ENCODE measurements at regions not wholly inside any gene's neighbourhood (a gene's known extent, or its start where the extent isn't known, plus 50 kb on each side); places are given as distances from the start of the nearest gene placed in this dataset.

DNA sequence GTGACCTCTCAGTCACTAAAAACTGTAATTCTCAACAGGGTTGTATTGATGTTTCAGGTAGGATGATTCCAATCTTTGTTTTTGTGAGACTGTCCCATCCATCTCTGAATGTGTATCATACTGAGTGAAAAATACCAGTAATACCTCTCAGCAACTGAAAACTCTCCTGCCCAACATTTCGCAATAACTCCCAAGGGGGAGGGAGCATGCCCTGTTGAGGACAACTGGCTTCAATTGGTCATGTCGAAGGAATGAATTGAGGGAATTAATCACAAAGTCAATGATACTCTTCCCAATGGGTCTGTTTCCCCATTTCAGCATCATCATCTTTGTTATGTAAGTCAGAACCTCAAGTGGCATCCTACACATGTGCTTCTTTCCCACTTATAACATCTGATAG, 102.4 kb upstream of the E2F7 start:
- Histone ChIP-seq H3K4me3 (no peak overlapping the region), H3K36me3 (ENCODE audit: low read depth) (no peaks in the 10 kb centered on the region), H3K9me3 (no peaks in the 10 kb centered on the region), H3K4me1 (ENCODE audit: low read depth) (no peaks in the 10 kb centered on the region)
- DNase-seq (no peak), ATAC-seq (no peak)
- TF ChIP-seq, protein P1, sequence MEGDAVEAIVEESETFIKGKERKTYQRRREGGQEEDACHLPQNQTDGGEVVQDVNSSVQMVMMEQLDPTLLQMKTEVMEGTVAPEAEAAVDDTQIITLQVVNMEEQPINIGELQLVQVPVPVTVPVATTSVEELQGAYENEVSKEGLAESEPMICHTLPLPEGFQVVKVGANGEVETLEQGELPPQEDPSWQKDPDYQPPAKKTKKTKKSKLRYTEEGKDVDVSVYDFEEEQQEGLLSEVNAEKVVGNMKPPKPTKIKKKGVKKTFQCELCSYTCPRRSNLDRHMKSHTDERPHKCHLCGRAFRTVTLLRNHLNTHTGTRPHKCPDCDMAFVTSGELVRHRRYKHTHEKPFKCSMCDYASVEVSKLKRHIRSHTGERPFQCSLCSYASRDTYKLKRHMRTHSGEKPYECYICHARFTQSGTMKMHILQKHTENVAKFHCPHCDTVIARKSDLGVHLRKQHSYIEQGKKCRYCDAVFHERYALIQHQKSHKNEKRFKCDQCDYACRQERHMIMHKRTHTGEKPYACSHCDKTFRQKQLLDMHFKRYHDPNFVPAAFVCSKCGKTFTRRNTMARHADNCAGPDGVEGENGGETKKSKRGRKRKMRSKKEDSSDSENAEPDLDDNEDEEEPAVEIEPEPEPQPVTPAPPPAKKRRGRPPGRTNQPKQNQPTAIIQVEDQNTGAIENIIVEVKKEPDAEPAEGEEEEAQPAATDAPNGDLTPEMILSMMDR (IDR thresholded peaks at IDR 0.05) = no peak
- intact Hi-C loops (cut with DNase I, micrococcal nuclease) = no loop called here

DNA sequence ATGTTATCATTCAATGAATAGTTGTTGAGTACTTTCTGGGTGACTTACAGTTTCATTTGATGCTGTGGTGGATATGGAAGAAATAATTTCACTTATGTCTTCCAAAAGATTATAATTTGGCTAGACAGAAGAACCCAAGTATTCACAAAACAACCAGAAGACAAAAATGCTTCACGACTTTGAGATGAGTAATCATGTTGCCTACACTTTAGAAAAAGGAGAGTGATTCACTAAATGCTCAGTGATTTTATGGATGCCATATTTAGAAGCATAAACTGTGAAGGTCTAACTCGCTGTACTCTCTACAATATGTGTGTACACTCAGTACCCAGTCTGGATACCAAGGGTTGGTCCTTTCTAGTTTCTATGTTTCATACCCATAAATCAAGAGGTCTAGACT, 101.3 kb upstream of the E2F7 start:
- intact Hi-C loops (cut with DNase I, micrococcal nuclease) = no loop called here
- TF ChIP-seq, protein P1 (IDR thresholded peaks at IDR 0.05) = no peak
- no peak for ATAC-seq

DNA sequence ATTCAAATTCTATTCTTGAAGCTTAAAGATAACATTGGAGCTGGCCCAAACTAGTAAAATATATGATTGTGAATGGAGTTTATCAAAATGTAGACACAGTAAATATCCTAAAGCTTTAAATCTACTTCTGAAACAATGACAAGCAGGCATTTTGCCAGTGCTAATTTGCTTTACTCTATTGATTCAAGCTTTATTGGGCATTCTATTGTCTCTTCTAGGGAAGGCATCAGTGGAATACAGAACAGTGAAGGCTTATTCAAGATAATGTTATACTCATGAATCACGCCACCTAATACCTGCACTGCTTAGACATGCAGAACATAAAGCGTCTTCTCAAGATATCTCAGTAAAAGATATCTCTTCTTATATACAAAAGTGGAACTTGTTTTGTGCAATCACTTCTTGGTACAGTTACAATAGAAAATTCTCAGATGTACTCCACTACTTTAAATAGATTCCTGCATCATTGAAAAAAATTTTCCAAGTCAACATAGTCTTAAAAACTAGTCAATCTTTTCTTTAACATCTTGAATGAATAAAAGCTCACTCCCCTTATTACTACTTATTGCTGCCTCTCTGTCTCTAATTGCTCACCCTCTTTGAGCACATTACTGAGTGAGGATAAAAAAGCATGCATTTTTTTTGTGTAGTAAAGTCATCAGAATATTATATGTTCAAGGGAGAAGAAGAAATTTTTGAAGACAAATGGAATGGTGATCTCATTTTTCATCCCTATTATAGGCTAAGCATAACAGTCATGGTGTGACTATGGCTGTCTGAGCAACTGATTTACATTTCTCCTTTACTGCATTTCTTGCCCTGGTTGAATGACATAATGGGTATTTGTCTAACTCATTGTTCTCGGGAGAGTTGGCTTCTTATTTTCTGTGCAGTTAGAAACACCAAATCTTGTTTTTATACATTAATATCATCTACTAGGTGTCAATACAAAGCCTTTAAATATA, 98.0 kb upstream of the E2F7 start:
- Histone ChIP-seq H3K4me1 (ENCODE audit: low read depth) (no peaks in the 10 kb centered on the region), H3K4me3 (no peak overlapping the region), H3K9me3 (no peaks in the 10 kb centered on the region), H3K36me3 (ENCODE audit: low read depth) (no peaks in the 10 kb centered on the region)
- ATAC-seq (peak; percentile 60), DNase-seq (peak in 1 of 3 donors; percentile 69)
- TF ChIP-seq, protein P1 (IDR thresholded peaks at IDR 0.05) = no peak
- intact Hi-C loops (cut with DNase I, micrococcal nuclease) = no loop called here

More for the DNA sequence above, 101.3 kb upstream of the E2F7 start:
- Histone ChIP-seq H3K36me3 (ENCODE audit: low read depth) (no peaks in the 10 kb centered on the region), H3K4me3 (no peak overlapping the region), H3K4me1 (ENCODE audit: low read depth) (no peaks in the 10 kb centered on the region), H3K9me3 (no peaks in the 10 kb centered on the region)
- no peak for DNase-seq

DNA sequence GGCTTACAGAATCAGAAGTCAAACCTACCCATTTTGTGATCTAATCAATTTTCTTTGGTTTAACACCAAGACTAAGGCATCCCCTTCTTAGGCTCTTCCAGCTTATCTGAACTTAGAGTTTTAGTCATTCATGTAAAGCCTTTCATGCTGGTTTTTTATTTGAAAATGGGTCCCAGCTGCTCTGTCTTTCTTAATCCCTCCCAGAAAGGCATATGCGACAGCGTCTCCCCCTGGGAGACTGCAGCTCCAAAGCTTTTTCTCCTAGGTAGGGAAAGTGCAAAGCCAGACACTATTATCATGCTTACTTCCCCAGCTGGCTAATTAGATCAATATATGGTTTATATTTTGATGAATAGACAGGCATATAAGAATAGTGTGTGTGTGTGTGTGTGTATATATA, 96.6 kb upstream of the E2F7 start:
- no peak for ATAC-seq
- Histone ChIP-seq H3K36me3 (ENCODE audit: low read depth) (no peaks in the 10 kb centered on the region), H3K4me1 (ENCODE audit: low read depth) (no peaks in the 10 kb centered on the region), H3K9me3 (no peaks in the 10 kb centered on the region), H3K4me3 (no peak overlapping the region)
- no peak for DNase-seq
- TF ChIP-seq, protein P1 (IDR thresholded peaks at IDR 0.05) = no peak
- intact Hi-C loops (cut with DNase I, micrococcal nuclease) = no loop called here

DNA sequence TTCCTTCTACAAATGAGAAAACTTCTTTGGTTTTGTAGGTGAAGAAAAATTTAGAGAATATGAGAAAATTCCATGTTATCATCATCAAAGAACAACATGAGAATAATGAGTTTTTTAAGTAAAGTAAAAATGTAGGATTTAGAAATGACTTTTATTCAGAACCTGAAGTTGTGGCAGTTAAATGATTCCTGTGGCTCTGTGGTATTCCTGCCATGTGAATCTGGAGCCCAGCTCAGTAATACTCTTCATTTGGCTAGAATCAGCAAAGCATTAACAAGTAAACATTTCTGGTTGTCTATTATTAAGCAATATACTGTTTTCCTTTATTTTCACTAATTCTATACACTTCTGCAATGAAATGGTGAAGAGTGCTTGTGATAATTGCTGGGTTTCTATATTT, 95.6 kb upstream of the E2F7 start:
- no peak for DNase-seq
- TF ChIP-seq, protein P1 (IDR thresholded peaks at IDR 0.05) = no peak

More for the DNA sequence above, 95.6 kb upstream of the E2F7 start:
- Histone ChIP-seq H3K4me1 (ENCODE audit: low read depth) (no peaks in the 10 kb centered on the region), H3K36me3 (ENCODE audit: low read depth) (no peaks in the 10 kb centered on the region), H3K9me3 (no peaks in the 10 kb centered on the region), H3K4me3 (no peak overlapping the region)
- intact Hi-C loops (cut with DNase I, micrococcal nuclease) = no loop called here
- ATAC-seq = no peak

All from mucosa of descending colon (tissue), 3 donors.